ENCODE measurements at regions not wholly inside any gene's neighbourhood (a gene's known extent, or its start where the extent isn't known, plus 50 kb on each side); places are given as distances from the start of the nearest gene placed in this dataset.

- Histone ChIP-seq H3K4me3 (no peak overlapping the region), H3K9ac (ENCODE audit: insufficient read depth in 1 of 2, low read depth in 2 of 2, low read length in 2 of 2) (no peak overlapping the region), H2AFZ (ENCODE audit: low read depth, low read length) (no peak overlapping the region), H3K27ac (ENCODE audit: extremely low read depth, low read depth, low read length) (no peak overlapping the region), H3K4me2 (ENCODE audit: insufficient read depth, low read length) (no peak overlapping the region), H4K20me1 (replicated peaks; ENCODE audit: control insufficient read depth, insufficient read depth, low read length) (no peaks in the 10 kb centered on the region), H3K9me1 (ENCODE audit: control insufficient read depth, insufficient read depth, low read length) (no peaks in the 10 kb centered on the region), H3K27me3 (ENCODE audit: control insufficient read depth in 2 of 2, insufficient read depth in 2 of 2, low read length in 2 of 2) (no peaks in the 10 kb centered on the region), H3K79me2 (ENCODE audit: control insufficient read depth, insufficient read depth, low read length) (no peaks in the 10 kb centered on the region), H3K9me3 (replicated peaks; ENCODE audit: control insufficient read depth, insufficient read depth, low read depth, low read length) (no peaks in the 10 kb centered on the region), H3K4me1 (replicated peaks in 1 of 2; ENCODE audit: control insufficient read depth in 2 of 2, insufficient read depth in 2 of 2, low read length in 2 of 2) (no peaks in the 10 kb centered on the region), H3K36me3 (ENCODE audit: control insufficient read depth, insufficient read depth, low read length) (no peaks in the 10 kb centered on the region)
- no peak for ATAC-seq
- intact Hi-C loops (cut with micrococcal nuclease) (no loop called here), in situ Hi-C loops (cut with MboI) (no loop called here)
- POLR2A ChIA-PET, result no interaction called here
- CTCF ChIA-PET (ENCODE audit: low intra/inter-chr PET ratio), result no interaction called here
- no peak for TF ChIP-seq EP300 (IDR thresholded peaks at IDR 0.05; ENCODE audit: low read length)
- DNase-seq (ENCODE audit: extremely low read depth in 1 of 4, low spot score in 3 of 4), result no peak
- FAIRE-seq, result no peak
- no TSS peak for BruUV-seq (replicated peaks)
These were observed 140.1 kb downstream of the C1orf94 start for GRCh38 chr1:34316773-34317172.

GRCh38 chr1:34319218-34319617, 142.5 kb downstream of the C1orf94 start:
- no peak overlapping the region for H3K27ac ChIP-seq (ENCODE audit: extremely low read depth, low read depth, low read length)
- TF ChIP-seq TAF15 (IDR thresholded peaks at IDR 0.05; ENCODE audit: low read depth, low read length) (no peak), MAFK (IDR thresholded peaks at IDR 0.05; ENCODE audit: low read length) (no peak), YY1 (IDR thresholded peaks at IDR 0.05; ENCODE audit: borderline replicate concordance in 1 of 3, control insufficient read depth in 1 of 3, extremely low read depth in 1 of 3, insufficient read depth in 3 of 3, insufficient read length in 1 of 3, insufficient replicate concordance in 2 of 3, low read depth in 1 of 3, low read length in 2 of 3) (no peak), POLR2AphosphoS2 (IDR thresholded peaks at IDR 0.05; ENCODE audit: low read length) (no peak), SMARCB1 (IDR thresholded peaks at IDR 0.05; ENCODE audit: insufficient read length, low read depth) (no peak), RAD51 (IDR thresholded peaks at IDR 0.05; ENCODE audit: borderline replicate concordance, low read depth) (no peak), E2F8 (IDR thresholded peaks at IDR 0.05; ENCODE audit: low read depth, partially characterized antibody) (no peak), SNIP1 (IDR thresholded peaks at IDR 0.05; ENCODE audit: low read depth) (no peak), ASH1L (IDR thresholded peaks at IDR 0.05; ENCODE audit: borderline replicate concordance, low read depth, partially characterized antibody) (no peak), ZFP36 (IDR thresholded peaks at IDR 0.05; ENCODE audit: low read depth, low read length, partially characterized antibody) (no peak), TRIM24 (IDR thresholded peaks at IDR 0.05) (no peak)
- no peak overlapping the region for H3K9ac ChIP-seq (ENCODE audit: insufficient read depth in 1 of 2, low read depth in 2 of 2, low read length in 2 of 2)
- FAIRE-seq, result no peak
- CTCF ChIA-PET (ENCODE audit: low intra/inter-chr PET ratio), result no interaction called here
- in situ Hi-C loops (cut with MboI), result no loop called here
- ATAC-seq, result no peak
- no peaks in the 10 kb centered on the region for H4K20me1 ChIP-seq (replicated peaks; ENCODE audit: control insufficient read depth, insufficient read depth, low read length)
- no peaks in the 10 kb centered on the region for H3K36me3 ChIP-seq (ENCODE audit: control insufficient read depth, insufficient read depth, low read length)
- no peaks in the 10 kb centered on the region for H3K9me1 ChIP-seq (ENCODE audit: control insufficient read depth, insufficient read depth, low read length)
- no peaks in the 10 kb centered on the region for H3K79me2 ChIP-seq (ENCODE audit: control insufficient read depth, insufficient read depth, low read length)
- H3K9me3 ChIP-seq (replicated peaks; ENCODE audit: control insufficient read depth, insufficient read depth, low read depth, low read length), result no peaks in the 10 kb centered on the region
- peak in 1 of 4 experiments; percentile 3 for DNase-seq (ENCODE audit: extremely low read depth in 1 of 4, low spot score in 3 of 4)
- WGBS (ENCODE audit: insufficient coverage, low coverage, missing lambda C conversion rate), result 2% methylated on average over 4 of the region's 4 CpGs
- no peak overlapping the region for H3K4me2 ChIP-seq (ENCODE audit: insufficient read depth, low read length)
- H3K27me3 ChIP-seq (ENCODE audit: control insufficient read depth in 2 of 2, insufficient read depth in 2 of 2, low read length in 2 of 2), result peaks cover 0 to 6% of the 10 kb centered on the region in 2 experiments; a peak in 1 of 5 replicates
- no TSS peak for BruUV-seq (replicated peaks)
- intact Hi-C loops (cut with micrococcal nuclease), result no loop called here
- no peak overlapping the region for H3K4me3 ChIP-seq
- H3K4me1 ChIP-seq (replicated peaks in 1 of 2; ENCODE audit: control insufficient read depth in 2 of 2, insufficient read depth in 2 of 2, low read length in 2 of 2), result no peaks in the 10 kb centered on the region
- POLR2A ChIA-PET, result interaction anchor here (0.5 kb wide), 1 partner anchor 11 kb away, joined by 3 read pairs; no protein-coding TSS in a partner anchor
- H2AFZ ChIP-seq (ENCODE audit: low read depth, low read length), result no peak overlapping the region

Measured in K562 (cell line).